CD4-positive, alpha-beta T cell treated with Interleukin-15 for 4 hours (primary cell): ENCODE measurements at regions not wholly inside any gene's neighbourhood (a gene's known extent, or its start where the extent isn't known, plus 50 kb on each side); places are given as distances from the start of the nearest gene placed in this dataset.

Source experiments
- DNase-seq: peaks from one replicate; pipeline ENCODE4 v3.0.0-alpha.2; 2020; ENCODE audit warnings: low spot score

GRCh38 chr20:22791396-22791795 lies 207.0 kb upstream of the FOXA2 start:
- no peak for DNase-seq

GRCh38 chr20:22791877-22792525 lies 207.6 kb upstream of the FOXA2 start:
- DNase-seq, result no peak

GRCh38 chr20:22794200-22794599 lies 209.8 kb upstream of the FOXA2 start:
- DNase-seq, result no peak

- no peak for DNase-seq
Measured at GRCh38 chr20:22795433-22795832, 211.1 kb upstream of the FOXA2 start.

- no peak for DNase-seq
Measured at GRCh38 chr20:22795871-22796270, 211.5 kb upstream of the FOXA2 start.

- DNase-seq, result no peak
Measured at GRCh38 chr20:22796469-22797077, 212.2 kb upstream of the FOXA2 start.

- no peak for DNase-seq
Measured at GRCh38 chr20:22797103-22797502, 212.7 kb upstream of the FOXA2 start.

- no peak for DNase-seq
Measured at GRCh38 chr20:22799687-22800086, 215.3 kb upstream of the FOXA2 start.

GRCh38 chr20:22800129-22800528 lies 215.8 kb upstream of the FOXA2 start:
- DNase-seq, result no peak

- no peak for DNase-seq
Measured at GRCh38 chr20:22801528-22801927, 217.2 kb upstream of the FOXA2 start.

- DNase-seq, result no peak
Measured at GRCh38 chr20:22802296-22802695, 217.9 kb upstream of the FOXA2 start.

- no peak for DNase-seq
Measured at GRCh38 chr20:22805219-22805618, 220.8 kb upstream of the FOXA2 start.

- no peak for DNase-seq
Measured at GRCh38 chr20:22805996-22806395, 221.6 kb upstream of the FOXA2 start.

GRCh38 chr20:22807045-22807444 lies 222.7 kb upstream of the FOXA2 start:
- no peak for DNase-seq

- no peak for DNase-seq
Measured at GRCh38 chr20:22807646-22808244, 223.4 kb upstream of the FOXA2 start.

- no peak for DNase-seq
Measured at GRCh38 chr20:22808628-22809027, 224.3 kb upstream of the FOXA2 start.

GRCh38 chr20:22810030-22810429 lies 225.1 kb upstream of the SSTR4 start:
- DNase-seq, result no peak

GRCh38 chr20:22810626-22811569 lies 224.2 kb upstream of the SSTR4 start:
- DNase-seq, result no peak

GRCh38 chr20:22814471-22815205 lies 220.5 kb upstream of the SSTR4 start:
- DNase-seq, result no peak

GRCh38 chr20:22815206-22815551 lies 219.9 kb upstream of the SSTR4 start:
- no peak for DNase-seq

GRCh38 chr20:22815603-22816315 lies 219.4 kb upstream of the SSTR4 start:
- DNase-seq, result no peak
